ES-I3 (cell line): ENCODE measurements at regions not wholly inside any gene's neighbourhood (a gene's known extent, or its start where the extent isn't known, plus 50 kb on each side); places are given as distances from the start of the nearest gene placed in this dataset.

Experiments used
- H3K36me3 ChIP-seq: 2 replicates; pipeline ENCODE4 v1.6.1; 2013; ENCODE audit warnings: mild to moderate bottlenecking, low read length, control low read depth, moderate library complexity; ENCODE audit not compliant: insufficient read depth
- H3K4me1 ChIP-seq: 2 replicates; pipeline ENCODE4 v1.6.1; 2013; ENCODE audit warnings: mild to moderate bottlenecking, control low read depth, low read length; ENCODE audit not compliant: insufficient read depth
- H3K9ac ChIP-seq: 2 replicates; pipeline ENCODE4 v1.6.1; 2013; ENCODE audit warnings: low read depth, mild to moderate bottlenecking, low read length, moderate library complexity
- H3K9me3 ChIP-seq: 2 replicates; pipeline ENCODE4 v1.6.1; 2013; ENCODE audit warnings: mild to moderate bottlenecking, low read length, moderate library complexity; ENCODE audit not compliant: control insufficient read depth, insufficient read depth

- Histone ChIP-seq H3K4me1 (no peaks in the 10 kb centered on the region), H3K9ac (no peak overlapping the region), H3K9me3 (no peaks in the 10 kb centered on the region), H3K36me3 (no peaks in the 10 kb centered on the region)
These were observed 638.7 kb downstream of the DHX35 start for GRCh38 chr20:39600871-39601270.

GRCh38 chr20:39600156-39600555, 638.0 kb downstream of the DHX35 start:
- Histone ChIP-seq H3K4me1 (no peaks in the 10 kb centered on the region), H3K9me3 (no peaks in the 10 kb centered on the region), H3K9ac (no peak overlapping the region), H3K36me3 (no peaks in the 10 kb centered on the region)

GRCh38 chr20:39596554-39596953, 634.4 kb downstream of the DHX35 start:
- Histone ChIP-seq H3K9ac (no peak overlapping the region), H3K36me3 (no peaks in the 10 kb centered on the region), H3K9me3 (no peaks in the 10 kb centered on the region), H3K4me1 (no peaks in the 10 kb centered on the region)

GRCh38 chr20:39592371-39592770, 630.2 kb downstream of the DHX35 start:
- Histone ChIP-seq H3K9me3 (no peaks in the 10 kb centered on the region), H3K4me1 (no peaks in the 10 kb centered on the region), H3K9ac (no peak overlapping the region), H3K36me3 (no peaks in the 10 kb centered on the region)

- no peak overlapping the region for H3K9ac ChIP-seq
These were observed 626.1 kb downstream of the DHX35 start for GRCh38 chr20:39588148-39588757.

GRCh38 chr20:39581034-39581433, 618.9 kb downstream of the DHX35 start:
- H3K9ac ChIP-seq = no peak overlapping the region
- H3K36me3 ChIP-seq = no peaks in the 10 kb centered on the region
- peaks cover 2% of the 10 kb centered on the region; the same call in 1 of the 2 replicates for H3K9me3 ChIP-seq
- no peaks in the 10 kb centered on the region for H3K4me1 ChIP-seq

More at GRCh38 chr20:39588148-39588757, 626.1 kb downstream of the DHX35 start:
- no peaks in the 10 kb centered on the region for H3K36me3 ChIP-seq
- H3K4me1 ChIP-seq = no peaks in the 10 kb centered on the region
- no peaks in the 10 kb centered on the region for H3K9me3 ChIP-seq

- peaks cover 2% of the 10 kb centered on the region; the same call in 1 of the 2 replicates for H3K9me3 ChIP-seq
- H3K36me3 ChIP-seq = no peaks in the 10 kb centered on the region
- H3K9ac ChIP-seq = no peak overlapping the region
- no peaks in the 10 kb centered on the region for H3K4me1 ChIP-seq
These were observed 614.6 kb downstream of the DHX35 start for GRCh38 chr20:39576771-39577170.

- Histone ChIP-seq H3K9me3 (peaks cover 2% of the 10 kb centered on the region; the same call in 1 of the 2 replicates), H3K36me3 (no peaks in the 10 kb centered on the region), H3K4me1 (no peaks in the 10 kb centered on the region)
These were observed 611.9 kb downstream of the DHX35 start for GRCh38 chr20:39574061-39574460.

GRCh38 chr20:39571171-39571570, 609.0 kb downstream of the DHX35 start:
- no peaks in the 10 kb centered on the region for H3K36me3 ChIP-seq
- H3K9ac ChIP-seq = no peak overlapping the region
- no peaks in the 10 kb centered on the region for H3K9me3 ChIP-seq
- no peaks in the 10 kb centered on the region for H3K4me1 ChIP-seq

More at GRCh38 chr20:39574061-39574460, 611.9 kb downstream of the DHX35 start:
- H3K9ac ChIP-seq = no peak overlapping the region

- no peaks in the 10 kb centered on the region for H3K4me1 ChIP-seq
- H3K9ac ChIP-seq = no peak overlapping the region
- no peaks in the 10 kb centered on the region for H3K36me3 ChIP-seq
- no peaks in the 10 kb centered on the region for H3K9me3 ChIP-seq
These were observed 606.0 kb downstream of the DHX35 start for GRCh38 chr20:39568109-39568508.

- H3K9ac ChIP-seq = no peak overlapping the region
- H3K36me3 ChIP-seq = no peaks in the 10 kb centered on the region
- no peaks in the 10 kb centered on the region for H3K4me1 ChIP-seq
- H3K9me3 ChIP-seq = no peaks in the 10 kb centered on the region
These were observed 601.2 kb downstream of the DHX35 start for GRCh38 chr20:39563349-39563748.

GRCh38 chr20:39554341-39554740, 592.2 kb downstream of the DHX35 start:
- Histone ChIP-seq H3K4me1 (no peaks in the 10 kb centered on the region), H3K9me3 (no peaks in the 10 kb centered on the region), H3K9ac (no peak overlapping the region), H3K36me3 (no peaks in the 10 kb centered on the region)

GRCh38 chr20:39553120-39553519, 591.0 kb downstream of the DHX35 start:
- H3K4me1 ChIP-seq = no peaks in the 10 kb centered on the region
- no peak overlapping the region for H3K9ac ChIP-seq
- no peaks in the 10 kb centered on the region for H3K36me3 ChIP-seq
- no peaks in the 10 kb centered on the region for H3K9me3 ChIP-seq

GRCh38 chr20:39549733-39550132, 587.6 kb downstream of the DHX35 start:
- H3K9ac ChIP-seq = no peak overlapping the region
- no peaks in the 10 kb centered on the region for H3K9me3 ChIP-seq
- H3K4me1 ChIP-seq = peaks cover 9% of the 10 kb centered on the region
- no peaks in the 10 kb centered on the region for H3K36me3 ChIP-seq

GRCh38 chr20:39547546-39548408, 585.6 kb downstream of the DHX35 start:
- H3K9ac ChIP-seq = no peak overlapping the region

More at GRCh38 chr20:39547546-39548408, 585.6 kb downstream of the DHX35 start:
- Histone ChIP-seq H3K4me1 (peaks cover 9% of the 10 kb centered on the region), H3K36me3 (no peaks in the 10 kb centered on the region), H3K9me3 (no peaks in the 10 kb centered on the region)
